Chondrocyte (in vitro differentiated cells): ENCODE measurements at regions not wholly inside any gene's neighbourhood (a gene's known extent, or its start where the extent isn't known, plus 50 kb on each side); places are given as distances from the start of the nearest gene placed in this dataset.

Experiments
- DNase-seq: peaks from one replicate; pipeline ENCODE4 v3.0.0; 2021; ENCODE audit warnings: mixed read lengths, low spot score
- H3K27ac Mint-ChIP-seq: one replicate; pipeline ENCODE4 v1.8.0; 2021; ENCODE audit warnings: mild to moderate bottlenecking, moderate library complexity, mixed read lengths; ENCODE audit not compliant: unreplicated experiment
- H3K27me3 Mint-ChIP-seq: 2 replicates; pipeline ENCODE4 v1.8.0; 2021; ENCODE audit warnings: low read depth, mixed read lengths
- H3K36me3 Mint-ChIP-seq: 2 replicates; pipeline ENCODE4 v1.8.0; 2021; ENCODE audit warnings: low read depth, mixed read lengths
- H3K4me1 Mint-ChIP-seq: 2 replicates; pipeline ENCODE4 v1.8.0; 2021; ENCODE audit warnings: low read depth, mild to moderate bottlenecking, mixed read lengths
- H3K4me3 Mint-ChIP-seq: one replicate; pipeline ENCODE4 v1.8.0; 2021; ENCODE audit warnings: mild to moderate bottlenecking, moderate library complexity, mixed read lengths; ENCODE audit not compliant: unreplicated experiment
- H3K9me3 Mint-ChIP-seq: 2 replicates; pipeline ENCODE4 v1.8.0; 2021; ENCODE audit warnings: low read depth, mixed read lengths
- CTCF ChIP-seq: fragments of 200-600 bp; sonication (generic); IDR thresholded peaks from 2 replicates; pipeline ENCODE4 v1.5.0; 2021; ENCODE audit warnings: antibody characterized with exemption, mild to moderate bottlenecking, moderate library complexity

- no peak for TF ChIP-seq CTCF
- no peaks in the 10 kb centered on the region for H3K36me3 Mint-ChIP-seq
- H3K4me3 Mint-ChIP-seq = no peak overlapping the region
- H3K27me3 Mint-ChIP-seq = peaks cover 2% of the 10 kb centered on the region
- H3K4me1 Mint-ChIP-seq = peaks cover 17% of the 10 kb centered on the region
- H3K27ac Mint-ChIP-seq = no peak overlapping the region
- H3K9me3 Mint-ChIP-seq = peaks cover 15% of the 10 kb centered on the region
- DNase-seq = no peak
Measured at GRCh38 chr15:45866616-45867015, 231.8 kb downstream of the SQOR start.

GRCh38 chr15:45867281-45867680, 232.5 kb downstream of the SQOR start:
- H3K27me3 Mint-ChIP-seq = peaks cover 2% of the 10 kb centered on the region
- TF ChIP-seq CTCF = no peak
- DNase-seq = no peak
- H3K36me3 Mint-ChIP-seq = no peaks in the 10 kb centered on the region
- peaks cover 19% of the 10 kb centered on the region for H3K4me1 Mint-ChIP-seq
- no peak overlapping the region for H3K4me3 Mint-ChIP-seq
- no peak overlapping the region for H3K27ac Mint-ChIP-seq
- peaks cover 21% of the 10 kb centered on the region for H3K9me3 Mint-ChIP-seq

- peaks cover 24% of the 10 kb centered on the region for H3K9me3 Mint-ChIP-seq
- H3K4me1 Mint-ChIP-seq = peaks cover 19% of the 10 kb centered on the region
- no peak overlapping the region for H3K27ac Mint-ChIP-seq
- no peaks in the 10 kb centered on the region for H3K36me3 Mint-ChIP-seq
- H3K27me3 Mint-ChIP-seq = peaks cover 2% of the 10 kb centered on the region
- no peak for DNase-seq
- H3K4me3 Mint-ChIP-seq = no peak overlapping the region
- no peak for TF ChIP-seq CTCF
Measured at GRCh38 chr15:45868109-45868691, 233.4 kb downstream of the SQOR start.

- H3K36me3 Mint-ChIP-seq = peaks cover 1% of the 10 kb centered on the region
- TF ChIP-seq CTCF = no peak
- H3K4me3 Mint-ChIP-seq = no peak overlapping the region
- H3K27me3 Mint-ChIP-seq = no peaks in the 10 kb centered on the region
- peaks cover 32% of the 10 kb centered on the region for H3K9me3 Mint-ChIP-seq
- H3K27ac Mint-ChIP-seq = no peak overlapping the region
- no peak for DNase-seq
- H3K4me1 Mint-ChIP-seq = peaks cover 22% of the 10 kb centered on the region
Measured at GRCh38 chr15:45869034-45869668, 234.3 kb downstream of the SQOR start.

- Mint-ChIP-seq H3K27me3 (no peaks in the 10 kb centered on the region), H3K4me1 (peaks cover 20% of the 10 kb centered on the region), H3K9me3 (peaks cover 46% of the 10 kb centered on the region), H3K4me3 (no peak overlapping the region), H3K27ac (peak overlapping the region; percentile 3), H3K36me3 (peaks cover 2% of the 10 kb centered on the region)
- TF ChIP-seq CTCF = no peak
- DNase-seq = no peak
Measured at GRCh38 chr15:45871121-45871855, 236.5 kb downstream of the SQOR start.
